Activated CD8-positive, alpha-beta memory T cell treated with anti-CD3 and anti-CD28 coated beads for 1 hour (primary cell): ENCODE measurements at regions not wholly inside any gene's neighbourhood (a gene's known extent, or its start where the extent isn't known, plus 50 kb on each side); places are given as distances from the start of the nearest gene placed in this dataset.

Source experiments
- DNase-seq, 2 donors: peaks; one replicate each; pipeline ENCODE4 v3.0.0-alpha.2; 2020; ENCODE audit warnings: low read depth in 1 of 2; ENCODE audit errors: extremely low read depth in 1 of 2

DNA sequence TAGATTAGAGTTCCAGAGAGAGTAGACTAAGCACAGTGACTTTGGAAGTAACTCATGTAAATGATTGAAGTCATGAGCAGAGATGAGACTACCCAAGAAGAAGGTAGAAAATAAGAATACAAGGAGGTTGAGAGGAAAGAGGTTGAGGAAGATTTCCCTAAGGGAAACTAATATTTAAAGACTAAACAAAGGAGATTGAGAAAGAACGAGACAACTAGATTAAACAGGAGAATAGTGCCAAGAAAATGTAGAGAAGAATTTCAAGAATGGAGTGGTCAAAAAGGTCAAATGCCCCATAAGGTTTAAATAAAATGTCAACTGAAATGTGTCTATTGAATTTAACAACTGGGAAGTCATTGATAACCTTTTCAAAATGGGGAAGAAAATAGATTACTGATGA, 59.0 kb downstream of the RPS29 start:
- no peak for DNase-seq

DNA sequence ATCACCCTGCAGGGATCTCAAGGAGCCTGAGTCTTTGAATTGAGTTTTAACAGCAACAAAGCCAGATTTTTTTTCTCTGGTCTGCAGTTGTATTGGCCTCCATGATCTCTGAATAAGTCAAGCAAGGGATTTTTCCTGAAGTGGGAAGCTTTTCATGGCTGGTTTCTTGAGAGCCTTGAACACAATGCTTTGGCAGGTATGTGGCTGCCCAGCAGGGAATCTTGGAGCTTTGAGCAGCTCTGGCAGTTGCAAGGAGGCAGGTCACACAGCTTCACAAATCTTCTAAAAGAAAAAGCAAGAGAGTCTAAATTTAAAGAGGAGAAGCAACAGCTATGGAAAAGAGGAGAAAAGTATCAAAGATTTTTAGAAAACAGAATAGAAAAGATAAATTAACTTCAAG, 60.1 kb downstream of the RPS29 start:
- DNase-seq = no peak

GRCh38 chr14:49516286-49516685, 69.9 kb downstream of the RPS29 start:
- DNase-seq = no peak

- DNase-seq = no peak
Observed at GRCh38 chr14:49512571-49512970, 73.6 kb downstream of the RPS29 start.

DNA sequence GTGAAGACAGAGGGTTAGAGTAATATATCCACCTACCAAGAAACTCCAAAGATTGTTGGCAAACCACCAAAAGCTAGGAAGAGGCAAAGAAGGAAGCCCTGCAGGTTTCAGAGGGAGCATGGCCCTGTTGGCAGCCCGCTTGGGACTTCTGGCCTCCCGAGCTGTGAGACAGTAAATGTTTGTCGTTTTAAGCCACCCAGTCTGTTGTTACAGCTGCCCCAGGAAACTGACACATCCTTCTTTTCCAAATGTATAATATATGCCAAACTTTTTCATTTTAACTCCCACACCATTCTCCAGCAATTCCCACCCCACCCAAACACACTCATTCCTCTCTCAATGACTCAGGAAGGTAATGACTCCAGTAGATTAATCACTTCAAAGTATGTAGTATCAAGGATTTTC, 74.0 kb downstream of the RPS29 start:
- DNase-seq = no peak

GRCh38 chr14:49508124-49508523, 78.1 kb downstream of the RPS29 start:
- DNase-seq = no peak

DNA sequence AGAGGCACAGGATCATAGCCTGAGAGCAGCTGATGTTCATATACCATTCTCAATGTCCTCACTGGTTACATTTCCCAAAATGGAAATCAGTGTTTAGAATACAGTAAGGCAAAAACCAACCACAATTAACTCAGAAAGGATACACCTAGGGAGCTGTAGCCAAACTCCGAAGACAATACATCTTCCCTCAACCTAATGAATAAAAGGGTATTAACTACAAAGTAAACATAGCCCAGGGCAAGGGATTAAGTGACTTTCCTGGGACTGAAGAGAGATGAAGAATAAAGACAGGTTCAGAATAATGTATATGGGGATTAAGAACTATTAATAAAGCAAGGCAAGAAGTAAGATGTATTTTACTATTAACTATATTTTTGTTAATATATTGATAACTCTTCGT, 79.5 kb downstream of the RPS29 start:
- no peak for DNase-seq

- DNase-seq = no peak
Observed at GRCh38 chr14:49505041-49505766, 81.0 kb downstream of the RPS29 start.

GRCh38 chr14:49497725-49498348, 88.3 kb downstream of the RPS29 start:
- DNase-seq = no peak

GRCh38 chr14:49497267-49497666, 88.9 kb downstream of the RPS29 start:
- DNase-seq = no peak

DNA sequence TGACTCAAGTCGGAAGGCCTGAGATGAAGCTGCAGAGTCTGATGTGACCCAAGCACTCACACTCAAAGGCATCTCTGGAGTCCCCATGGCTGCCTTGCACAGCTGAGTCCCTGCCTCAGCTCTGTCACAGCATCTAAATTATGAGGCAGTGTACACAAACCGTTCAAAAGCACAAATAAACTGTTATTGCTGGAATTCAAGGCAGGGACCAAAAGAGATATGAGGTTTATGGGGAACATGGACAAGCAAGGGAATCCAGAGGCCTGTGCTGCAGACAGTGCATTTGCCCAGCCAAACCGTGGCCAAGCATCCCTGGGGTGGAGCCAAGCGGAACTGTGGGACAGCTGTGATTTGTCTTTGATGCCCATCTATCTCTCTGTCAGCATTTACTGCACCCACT, 91.3 kb downstream of the RPS29 start:
- no peak for DNase-seq

DNA sequence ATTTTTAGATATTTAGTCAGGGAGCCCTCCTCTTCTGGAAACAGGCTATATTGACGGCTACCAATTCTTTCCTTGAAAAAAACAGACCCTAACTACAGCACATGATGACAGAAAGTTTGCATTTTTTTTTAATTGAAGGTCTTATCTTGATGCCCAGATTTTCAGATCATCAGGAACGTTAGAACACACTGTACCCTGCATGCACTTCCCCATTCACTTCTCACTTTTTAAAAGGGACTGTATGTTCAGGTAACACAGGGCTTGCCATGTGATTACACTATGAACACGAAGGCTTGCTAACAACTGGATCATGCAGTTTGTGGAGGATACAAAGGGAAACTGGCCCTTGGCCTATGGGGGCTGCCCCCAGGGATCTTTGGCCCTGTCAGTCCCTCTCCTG, 92.6 kb downstream of the RPS29 start:
- DNase-seq = no peak

GRCh38 chr14:49492151-49492550, 94.0 kb downstream of the RPS29 start:
- no peak for DNase-seq

GRCh38 chr14:49489341-49489740, 96.8 kb downstream of the RPS29 start:
- DNase-seq = no peak

- no peak for DNase-seq
Observed at GRCh38 chr14:49487238-49487637, 98.9 kb downstream of the RPS29 start.

GRCh38 chr14:49485290-49485689, 100.9 kb downstream of the RPS29 start:
- no peak for DNase-seq

- no peak for DNase-seq
Observed at GRCh38 chr14:49484180-49484579, 102.0 kb downstream of the RPS29 start.

- DNase-seq = no peak
Observed at GRCh38 chr14:49483268-49483667, 102.9 kb downstream of the RPS29 start.

- no peak for DNase-seq
Observed at GRCh38 chr14:49480979-49481498, 105.1 kb downstream of the RPS29 start.

DNA sequence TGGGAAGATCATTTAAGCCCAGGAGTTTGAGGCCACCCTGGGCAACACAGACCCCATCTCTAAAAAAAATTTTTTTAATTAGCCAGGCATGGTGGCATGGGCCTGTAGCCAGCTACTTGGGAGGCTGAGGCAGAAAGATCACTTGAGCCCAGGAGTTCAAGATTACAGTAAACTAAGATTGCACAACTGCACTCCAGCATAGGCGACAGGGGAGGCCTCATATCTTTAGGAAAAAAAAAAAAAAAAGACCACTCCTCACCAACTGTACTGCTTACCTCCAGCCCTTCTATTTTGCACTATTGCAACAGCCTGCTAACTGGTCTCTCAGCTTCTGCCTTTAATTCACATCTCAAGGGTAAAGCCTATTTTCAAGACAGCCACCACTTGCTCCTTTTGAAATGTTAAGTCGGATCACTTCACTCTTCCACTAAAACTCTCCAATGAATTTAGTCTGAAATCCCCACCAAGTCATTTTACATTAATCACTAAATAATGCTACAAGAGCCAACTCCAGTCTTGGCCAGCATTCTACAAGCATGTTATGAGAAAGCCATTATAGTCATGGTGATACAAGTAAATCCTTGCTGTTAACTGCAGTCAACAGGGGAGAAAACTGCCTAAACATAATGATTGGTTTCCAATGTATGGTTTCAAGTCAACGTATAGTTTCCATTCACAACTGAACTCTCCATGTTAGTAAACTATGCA, 106.0 kb downstream of the RPS29 start:
- no peak for DNase-seq

DNA sequence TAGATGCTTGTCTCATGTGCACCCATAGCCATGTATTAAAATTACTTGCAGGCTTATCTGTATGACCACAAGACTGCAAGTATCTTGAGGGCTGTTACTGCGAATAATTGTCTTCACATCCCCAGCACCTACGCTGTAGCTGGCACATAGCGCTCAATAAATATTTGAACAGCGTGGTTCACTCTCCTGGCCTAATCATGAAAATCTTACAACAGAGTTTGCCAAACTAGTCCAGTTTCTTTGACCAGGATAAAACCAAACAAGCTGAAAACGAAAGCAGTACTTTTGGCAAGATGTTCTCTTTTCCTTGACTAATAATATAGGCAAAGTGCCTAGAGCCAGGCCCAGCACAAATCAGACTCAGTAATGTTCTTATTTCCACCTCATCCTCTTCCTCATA, 106.7 kb downstream of the RPS29 start:
- DNase-seq = no peak

GRCh38 chr14:49478784-49479183, 107.4 kb downstream of the RPS29 start:
- no peak for DNase-seq
